Activated CD4-positive, alpha-beta memory T cell treated with anti-CD3 and anti-CD28 coated beads for 36 hours (primary cell): ENCODE measurements at regions not wholly inside any gene's neighbourhood (a gene's known extent, or its start where the extent isn't known, plus 50 kb on each side); places are given as distances from the start of the nearest gene placed in this dataset.

Source experiments
- CTCF ChIA-PET: fragments of 350-600 bp; sonication (Branson Sonifier 250); formaldehyde crosslinking; loops from one replicate; lab custom pipeline; 2021; ENCODE audit warnings: antibody characterized with exemption, inconsistent platforms; lab: Charles Lee
- POLR2A ChIA-PET: fragments of 350-600 bp; sonication (Branson Sonifier 250); formaldehyde crosslinking; loops from one replicate; lab custom pipeline; 2021; ENCODE audit warnings: antibody characterized with exemption; lab: Charles Lee
- DNase-seq: peaks from one replicate; pipeline ENCODE4 v3.0.0-alpha.2; 2020
- H3K27ac Mint-ChIP-seq: one replicate; pipeline ENCODE4 v1.8.0; 2021; ENCODE audit warnings: mixed read lengths
- H3K27me3 Mint-ChIP-seq: one replicate; pipeline ENCODE4 v1.8.0; 2021; ENCODE audit warnings: mixed read lengths
- H3K36me3 Mint-ChIP-seq: one replicate; pipeline ENCODE4 v1.8.0; 2021; ENCODE audit warnings: mixed read lengths
- H3K4me1 Mint-ChIP-seq: one replicate; pipeline ENCODE4 v1.8.0; 2021; ENCODE audit warnings: low read depth, mixed read lengths
- H3K4me3 Mint-ChIP-seq: one replicate; pipeline ENCODE4 v1.8.0; 2021; ENCODE audit warnings: mild to moderate bottlenecking, mixed read lengths
- H3K9me3 Mint-ChIP-seq: one replicate; pipeline ENCODE4 v1.8.0; 2021; ENCODE audit warnings: mixed read lengths
- intact Hi-C: fragments of 100-400 bp; cut with micrococcal nuclease; formaldehyde crosslinking; loops from one replicate; pipeline ENCODE4 v1.15.1; 2023

GRCh38 chr14:98888927-98889835 lies 382.8 kb downstream of the BCL11B start:
- Mint-ChIP-seq H3K4me1 (no peaks in the 10 kb centered on the region), H3K4me3 (no peak overlapping the region), H3K27me3 (no peaks in the 10 kb centered on the region), H3K36me3 (no peaks in the 10 kb centered on the region), H3K27ac (no peak overlapping the region), H3K9me3 (no peaks in the 10 kb centered on the region)
- ChIA-PET POLR2A (no interaction called here), CTCF (no interaction called here)
- intact Hi-C loops: no loop called here
- no peak for DNase-seq

GRCh38 chr14:98889836-98890185 lies 382.2 kb downstream of the BCL11B start:
- Mint-ChIP-seq H3K4me3 (no peak overlapping the region), H3K27ac (no peak overlapping the region), H3K27me3 (no peaks in the 10 kb centered on the region), H3K9me3 (no peaks in the 10 kb centered on the region), H3K36me3 (no peaks in the 10 kb centered on the region), H3K4me1 (no peaks in the 10 kb centered on the region)
- intact Hi-C loops: no loop called here
- no peak for DNase-seq
- ChIA-PET POLR2A (no interaction called here), CTCF (no interaction called here)

GRCh38 chr14:98890556-98891340 lies 381.2 kb downstream of the BCL11B start:
- no peaks in the 10 kb centered on the region for H3K9me3 Mint-ChIP-seq
- no peak overlapping the region for H3K4me3 Mint-ChIP-seq
- POLR2A ChIA-PET: interaction anchor here (0.6 kb wide), 1 partner anchor 120 kb away, joined by 3 read pairs; no protein-coding TSS in a partner anchor
- no peak overlapping the region for H3K27ac Mint-ChIP-seq
- intact Hi-C loops: no loop called here
- CTCF ChIA-PET: no interaction called here
- no peaks in the 10 kb centered on the region for H3K36me3 Mint-ChIP-seq
- no peak for DNase-seq
- H3K27me3 Mint-ChIP-seq: no peaks in the 10 kb centered on the region
- H3K4me1 Mint-ChIP-seq: no peaks in the 10 kb centered on the region

DNA sequence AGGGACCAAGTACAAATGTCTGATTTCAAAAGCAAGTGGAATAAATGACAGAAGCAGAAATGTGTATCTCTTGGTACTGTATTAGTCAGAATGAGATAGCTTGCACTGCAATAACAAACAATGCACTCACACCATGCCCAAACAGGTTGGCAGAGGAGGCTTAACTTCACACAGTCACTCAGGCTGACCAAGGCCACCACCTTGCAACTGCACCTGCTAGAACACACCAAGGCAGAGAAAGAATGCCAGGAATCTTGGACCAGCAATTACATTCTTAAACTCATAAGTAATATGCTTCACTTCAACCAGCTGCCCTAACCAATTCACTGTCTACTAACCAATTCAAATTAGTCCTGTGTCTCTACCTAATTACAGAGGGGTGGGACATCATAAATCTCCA lies 378.3 kb downstream of the BCL11B start:
- Mint-ChIP-seq H3K4me3 (no peak overlapping the region), H3K27me3 (no peaks in the 10 kb centered on the region), H3K4me1 (no peaks in the 10 kb centered on the region), H3K36me3 (no peaks in the 10 kb centered on the region), H3K9me3 (no peaks in the 10 kb centered on the region), H3K27ac (no peak overlapping the region)
- ChIA-PET CTCF (no interaction called here), POLR2A (no interaction called here)
- DNase-seq: no peak
- intact Hi-C loops: no loop called here

GRCh38 chr14:98894600-98894999 lies 377.4 kb downstream of the BCL11B start:
- no peaks in the 10 kb centered on the region for H3K27me3 Mint-ChIP-seq
- H3K9me3 Mint-ChIP-seq: no peaks in the 10 kb centered on the region
- intact Hi-C loops: no loop called here
- H3K4me3 Mint-ChIP-seq: no peak overlapping the region
- ChIA-PET POLR2A (no interaction called here), CTCF (no interaction called here)
- H3K4me1 Mint-ChIP-seq: no peaks in the 10 kb centered on the region
- H3K36me3 Mint-ChIP-seq: no peaks in the 10 kb centered on the region
- no peak overlapping the region for H3K27ac Mint-ChIP-seq
- no peak for DNase-seq

GRCh38 chr14:98896449-98896848 lies 375.5 kb downstream of the BCL11B start:
- Mint-ChIP-seq H3K9me3 (no peaks in the 10 kb centered on the region), H3K4me1 (no peaks in the 10 kb centered on the region), H3K4me3 (no peak overlapping the region), H3K36me3 (no peaks in the 10 kb centered on the region), H3K27ac (no peak overlapping the region), H3K27me3 (no peaks in the 10 kb centered on the region)
- DNase-seq: no peak
- POLR2A ChIA-PET: no interaction called here
- CTCF ChIA-PET: no interaction called here
- intact Hi-C loops: no loop called here

DNA sequence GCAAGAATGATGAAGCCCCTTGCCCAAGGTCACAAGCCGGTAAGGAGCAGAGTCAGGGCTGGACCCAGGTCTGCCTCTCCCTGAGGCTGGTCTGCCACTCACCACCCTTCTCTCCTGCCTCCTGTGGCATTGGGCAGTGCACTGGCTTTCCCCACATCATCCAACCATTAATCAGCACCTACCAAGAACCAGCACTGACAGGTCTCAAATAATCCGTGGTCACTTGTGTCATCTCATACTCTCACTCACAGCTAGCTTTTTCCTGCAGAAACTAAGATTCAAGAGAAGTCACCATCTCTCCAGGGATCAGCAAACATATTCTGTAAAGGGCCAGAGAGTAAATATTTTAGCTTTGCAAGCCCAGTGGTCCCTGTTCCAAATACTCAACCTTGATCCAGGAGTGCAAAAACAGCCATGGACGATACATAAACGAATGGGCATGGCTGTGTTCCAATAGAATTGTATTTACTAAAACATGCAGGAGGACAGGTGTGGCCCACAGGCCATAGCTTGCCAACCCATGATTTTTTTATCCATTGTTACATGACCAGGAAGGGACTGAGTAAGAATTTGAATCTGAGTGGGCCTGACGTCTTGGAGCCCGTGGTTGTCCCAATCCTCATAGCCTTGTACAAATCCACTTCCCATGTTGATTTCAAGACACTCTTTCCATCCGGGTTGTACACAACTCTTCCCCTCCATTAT lies 374.2 kb downstream of the BCL11B start:
- intact Hi-C loops: no loop called here
- ChIA-PET CTCF (no interaction called here), POLR2A (no interaction called here)
- no peaks in the 10 kb centered on the region for H3K36me3 Mint-ChIP-seq
- H3K9me3 Mint-ChIP-seq: no peaks in the 10 kb centered on the region
- no peak overlapping the region for H3K27ac Mint-ChIP-seq
- no peak overlapping the region for H3K4me3 Mint-ChIP-seq
- H3K27me3 Mint-ChIP-seq: no peaks in the 10 kb centered on the region
- H3K4me1 Mint-ChIP-seq: no peaks in the 10 kb centered on the region
- no peak for DNase-seq

DNA sequence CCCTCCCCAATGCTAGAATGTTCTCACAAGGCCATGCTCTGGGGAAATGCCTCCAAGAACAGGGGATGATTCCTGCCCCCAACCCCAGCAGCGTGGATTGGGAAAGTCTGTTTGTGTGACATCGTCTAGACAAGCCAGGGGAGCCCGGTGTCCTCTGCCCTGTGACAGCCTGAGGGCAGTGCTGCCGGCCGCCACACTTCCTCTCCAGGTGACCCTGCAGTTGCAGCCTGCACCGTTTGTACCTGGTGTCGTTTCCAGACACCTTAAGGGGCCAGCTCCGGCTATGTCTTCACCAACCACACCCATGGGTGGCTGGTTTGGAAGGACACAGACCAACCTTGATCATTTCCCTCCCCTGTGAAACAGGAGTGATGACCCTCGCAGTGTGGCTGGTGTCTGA lies 372.6 kb downstream of the BCL11B start:
- DNase-seq: no peak
- no peaks in the 10 kb centered on the region for H3K4me1 Mint-ChIP-seq
- no peak overlapping the region for H3K27ac Mint-ChIP-seq
- H3K36me3 Mint-ChIP-seq: no peaks in the 10 kb centered on the region
- no peaks in the 10 kb centered on the region for H3K9me3 Mint-ChIP-seq
- H3K27me3 Mint-ChIP-seq: no peaks in the 10 kb centered on the region
- H3K4me3 Mint-ChIP-seq: no peak overlapping the region
- ChIA-PET CTCF (no interaction called here), POLR2A (no interaction called here)
- intact Hi-C loops: no loop called here

DNA sequence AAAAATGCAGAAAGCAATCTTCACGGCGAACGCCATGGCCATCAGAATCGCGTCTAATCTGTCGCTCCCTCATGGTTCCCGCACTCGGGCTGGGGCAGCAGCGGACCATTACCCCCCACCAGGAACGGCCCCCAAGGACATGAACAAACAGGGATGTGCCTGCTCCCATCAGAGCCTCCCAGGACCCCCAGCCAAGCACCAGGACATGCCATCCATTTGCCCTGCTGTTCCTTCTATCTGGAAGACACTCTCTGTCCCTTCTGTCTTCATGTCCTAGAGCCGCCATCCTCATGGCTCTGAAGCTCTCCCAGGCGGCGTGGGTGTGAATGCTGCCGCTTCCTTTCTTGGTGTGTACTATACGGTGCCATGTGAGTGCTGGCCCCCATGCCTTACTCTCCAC lies 371.8 kb downstream of the BCL11B start:
- H3K27ac Mint-ChIP-seq: no peak overlapping the region
- ChIA-PET CTCF (no interaction called here), POLR2A (no interaction called here)
- no peaks in the 10 kb centered on the region for H3K9me3 Mint-ChIP-seq
- H3K4me1 Mint-ChIP-seq: no peaks in the 10 kb centered on the region
- no peak overlapping the region for H3K4me3 Mint-ChIP-seq
- no peak for DNase-seq
- H3K27me3 Mint-ChIP-seq: no peaks in the 10 kb centered on the region
- intact Hi-C loops: no loop called here
- no peaks in the 10 kb centered on the region for H3K36me3 Mint-ChIP-seq

GRCh38 chr14:98900798-98901197 lies 371.2 kb downstream of the BCL11B start:
- Mint-ChIP-seq H3K36me3 (no peaks in the 10 kb centered on the region), H3K27me3 (no peaks in the 10 kb centered on the region), H3K4me1 (no peaks in the 10 kb centered on the region), H3K9me3 (no peaks in the 10 kb centered on the region), H3K4me3 (no peak overlapping the region), H3K27ac (no peak overlapping the region)
- intact Hi-C loops: no loop called here
- CTCF ChIA-PET: no interaction called here
- no peak for DNase-seq
- POLR2A ChIA-PET: no interaction called here

- no peak for DNase-seq
- ChIA-PET CTCF (no interaction called here), POLR2A (no interaction called here)
- Mint-ChIP-seq H3K9me3 (no peaks in the 10 kb centered on the region), H3K4me1 (no peaks in the 10 kb centered on the region), H3K27me3 (no peaks in the 10 kb centered on the region), H3K27ac (no peak overlapping the region), H3K4me3 (no peak overlapping the region), H3K36me3 (no peaks in the 10 kb centered on the region)
- intact Hi-C loops: no loop called here
Observed at GRCh38 chr14:98901511-98902205, 370.3 kb downstream of the BCL11B start.

- POLR2A ChIA-PET: no interaction called here
- no peaks in the 10 kb centered on the region for H3K9me3 Mint-ChIP-seq
Observed at GRCh38 chr14:98903371-98903770, 368.6 kb downstream of the BCL11B start.

More at GRCh38 chr14:98903371-98903770, 368.6 kb downstream of the BCL11B start:
- H3K4me3 Mint-ChIP-seq: no peak overlapping the region
- H3K27ac Mint-ChIP-seq: no peak overlapping the region
- CTCF ChIA-PET: no interaction called here
- no peaks in the 10 kb centered on the region for H3K36me3 Mint-ChIP-seq
- intact Hi-C loops: no loop called here
- DNase-seq: no peak
- H3K4me1 Mint-ChIP-seq: no peaks in the 10 kb centered on the region
- no peaks in the 10 kb centered on the region for H3K27me3 Mint-ChIP-seq
